M059J (cell line): ENCODE measurements at regions not wholly inside any gene's neighbourhood (a gene's known extent, or its start where the extent isn't known, plus 50 kb on each side); places are given as distances from the start of the nearest gene placed in this dataset.

Experiments
- DNase-seq: peaks from one replicate; pipeline ENCODE4 v3.0.0-alpha.2; 2012; ENCODE audit warnings: low read depth

DNA sequence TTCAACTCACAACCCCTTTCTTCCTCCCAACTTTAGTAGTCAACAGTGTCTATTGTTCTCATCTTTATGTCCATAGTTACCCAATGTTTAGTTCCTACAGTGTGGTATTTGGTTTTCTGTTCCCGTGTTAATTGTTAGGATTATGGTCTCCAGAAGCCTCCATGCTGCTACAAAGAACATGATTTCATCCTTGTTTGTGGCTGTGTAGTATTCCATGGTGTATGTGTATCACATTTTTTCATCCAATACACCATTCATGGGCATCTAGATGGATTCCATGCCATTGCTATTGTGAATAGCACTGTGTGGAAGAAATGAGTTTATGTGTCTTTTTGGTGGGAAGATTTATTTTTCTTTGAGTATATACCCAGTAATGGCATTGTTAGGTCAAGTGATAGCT is 420.3 kb downstream of the XYLT1 start:
- DNase-seq, result no peak
